PC-9 (cell line): ENCODE measurements at regions not wholly inside any gene's neighbourhood (a gene's known extent, or its start where the extent isn't known, plus 50 kb on each side); places are given as distances from the start of the nearest gene placed in this dataset.
"Not testable (repeated sequence)": the region's sequence is repeated elsewhere in the genome, so short reads cannot be mapped to it uniquely, and the experiment has no call there.

Experiments used
- BruUV-seq: library from RNA; stranded (reverse); fragments of 400-500 nt; replicated peaks from 2 replicates; lab custom pipeline; 2021; lab: Mats Ljungman, UMichigan
- CTCF ChIA-PET: fragments of 300-600 bp; sonication (Branson Sonifier 250); formaldehyde crosslinking; loops from one replicate; lab custom pipeline; 2022; ENCODE audit warnings: antibody characterized with exemption; lab: Charles Lee
- POLR2A ChIA-PET: fragments of 300-600 bp; sonication (Branson Sonifier 250); formaldehyde crosslinking; loops from one replicate; lab custom pipeline; 2022; ENCODE audit warnings: antibody characterized with exemption; ENCODE audit not compliant: unreplicated experiment; lab: Charles Lee
- DNase-seq, 2 experiments: peaks; one replicate each; pipeline versions ENCODE4 v3.0.0 to v3.0.0-alpha.2; 2015 to 2022; ENCODE audit warnings: mixed read lengths in 1 of 2
- H2AFZ ChIP-seq: fragments of 200-600 bp; sonication (generic); 2 replicates; pipeline ENCODE4 v1.8.1; 2017; ENCODE audit warnings: antibody characterized with exemption
- H3F3A ChIP-seq: fragments of 200-600 bp; sonication (generic); 2 replicates; pipeline ENCODE4 v1.8.1; 2017; ENCODE audit warnings: antibody characterized with exemption, mild to moderate bottlenecking, low read depth; ENCODE audit not compliant: insufficient read depth
- H3K27ac ChIP-seq: fragments of 200-600 bp; sonication (generic); 2 replicates; pipeline ENCODE4 v1.6.1; 2016; ENCODE audit warnings: mixed run types
- H3K27me3 ChIP-seq: fragments of 200-600 bp; sonication (generic); 2 replicates; pipeline ENCODE4 v1.6.1; 2016; ENCODE audit warnings: low read depth, mixed run types; ENCODE audit not compliant: insufficient read depth
- H3K36me3 ChIP-seq: fragments of 200-600 bp; sonication (generic); 2 replicates; pipeline ENCODE4 v1.6.1; 2016; ENCODE audit warnings: low read depth, mixed run types
- H3K4me1 ChIP-seq: fragments of 200-600 bp; sonication (generic); replicated peaks from 2 replicates; pipeline ENCODE4 v1.6.1; 2016; ENCODE audit warnings: mixed run types; ENCODE audit not compliant: insufficient read depth
- H3K4me2 ChIP-seq: fragments of 200-600 bp; sonication (generic); 2 replicates; pipeline ENCODE4 v1.6.1; 2017; ENCODE audit warnings: mixed run types
- H3K4me3 ChIP-seq: fragments of 200-600 bp; sonication (generic); 2 replicates; pipeline ENCODE4 v1.6.1; 2016; ENCODE audit warnings: mixed run types
- H3K79me2 ChIP-seq: fragments of 200-600 bp; sonication (generic); 2 replicates; pipeline ENCODE4 v1.6.1; 2017; ENCODE audit warnings: low read depth, mixed run types
- H3K9me2 ChIP-seq: fragments of 200-600 bp; sonication (generic); 2 replicates; pipeline ENCODE4 v1.8.1; 2017; ENCODE audit warnings: mild to moderate bottlenecking; ENCODE audit not compliant: insufficient read depth
- H3K9me3 ChIP-seq: fragments of 200-600 bp; sonication (generic); 2 replicates; pipeline ENCODE4 v1.8.1; 2016; ENCODE audit warnings: low read depth; ENCODE audit not compliant: insufficient read depth
- H4K20me1 ChIP-seq: fragments of 200-600 bp; sonication (generic); 2 replicates; pipeline ENCODE4 v1.8.1; 2017; ENCODE audit not compliant: insufficient read depth
- CTCF ChIP-seq: fragments of 200-600 bp; sonication (generic); conservative IDR thresholded peaks from 2 replicates; pipeline ENCODE4 v1.6.1; 2017; ENCODE audit warnings: mixed run types, antibody characterized with exemption, mild to moderate bottlenecking, moderate library complexity
- EZH2 ChIP-seq: fragments of 200-600 bp; sonication (generic); IDR thresholded peaks from 2 replicates; pipeline ENCODE4 v1.8.0; 2017; ENCODE audit warnings: antibody characterized with exemption, low read depth
- intact Hi-C: fragments of 100-400 bp; cut with micrococcal nuclease; formaldehyde crosslinking; loops from one replicate; pipeline ENCODE4 v1.10.0; 2022; ENCODE audit not compliant: unreplicated experiment

- no peaks in the 10 kb centered on the region for H3F3A ChIP-seq
- intact Hi-C loops = no loop called here
- H3K27me3 ChIP-seq = peaks cover 63% of the 10 kb centered on the region
- no TSS peak for BruUV-seq
- TF ChIP-seq EZH2 = no peak
- no peak for TF ChIP-seq CTCF
- H3K79me2 ChIP-seq = no peaks in the 10 kb centered on the region
- no peak overlapping the region for H3K4me2 ChIP-seq
- no peaks in the 10 kb centered on the region for H3K4me1 ChIP-seq
- no peaks in the 10 kb centered on the region for H4K20me1 ChIP-seq
- no peaks in the 10 kb centered on the region for H3K36me3 ChIP-seq
- no peak overlapping the region for H2AFZ ChIP-seq
- H3K27ac ChIP-seq = no peak overlapping the region
- no peak overlapping the region for H3K4me3 ChIP-seq
- H3K9me2 ChIP-seq = no peaks in the 10 kb centered on the region
- DNase-seq = no peak
- POLR2A ChIA-PET = no interaction called here
- no peaks in the 10 kb centered on the region for H3K9me3 ChIP-seq
- CTCF ChIA-PET = no interaction called here
These were observed 56.4 kb upstream of the N4BP3 start for GRCh38 chr5:178056935-178057334.

DNA sequence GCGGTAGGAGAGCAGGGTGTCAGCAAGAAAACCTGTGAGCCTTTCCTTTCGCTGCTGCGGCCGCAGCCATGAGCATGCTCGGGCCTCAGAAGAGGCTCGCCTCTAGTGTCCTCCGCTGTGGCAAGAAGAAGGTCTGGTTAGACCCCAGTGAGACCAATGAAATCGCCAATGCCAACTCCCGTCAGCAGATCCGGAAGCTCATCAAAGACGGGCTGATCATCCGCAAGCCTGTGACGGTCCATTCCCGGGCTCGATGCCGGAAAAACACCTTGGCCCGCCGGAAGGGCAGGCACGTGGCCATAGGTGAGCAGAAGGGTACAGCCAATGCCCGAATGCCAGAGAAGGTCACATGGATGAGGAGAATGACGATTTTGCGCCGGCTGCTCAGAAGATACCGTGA, 57.8 kb upstream of the N4BP3 start:
- H3F3A ChIP-seq, intact Hi-C loops, CTCF ChIA-PET, DNase-seq, H3K4me1 ChIP-seq, H2AFZ ChIP-seq, H3K36me3 ChIP-seq, H3K9me2 ChIP-seq, POLR2A ChIA-PET, H4K20me1 ChIP-seq, H3K79me2 ChIP-seq, H3K4me3 ChIP-seq, H3K4me2 ChIP-seq, H3K9me3 ChIP-seq, H3K27ac ChIP-seq, BruUV-seq: not testable (repeated sequence)
- peaks cover 54% of the 10 kb centered on the region for H3K27me3 ChIP-seq

DNA sequence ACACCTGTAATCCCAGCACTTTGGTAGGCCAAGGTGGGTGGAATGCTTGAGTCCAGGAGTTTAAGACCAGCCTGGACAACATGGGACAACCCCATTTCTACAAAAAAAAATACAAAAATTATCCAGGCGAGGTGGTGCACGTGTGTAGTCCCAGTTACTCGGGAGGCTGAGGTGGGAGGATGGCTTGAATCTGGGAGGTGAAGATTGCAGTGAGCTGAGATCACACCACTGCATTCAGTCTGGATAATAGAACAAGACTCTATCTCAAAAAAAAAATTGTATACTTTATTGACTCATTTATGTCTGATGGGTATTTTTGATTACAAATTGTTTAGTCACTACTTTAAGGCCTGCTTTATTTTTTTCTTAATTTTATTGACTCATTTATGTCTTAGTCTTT, 56.0 kb upstream of the PROP1 start:
- intact Hi-C loops, CTCF ChIA-PET, POLR2A ChIA-PET: not testable (repeated sequence)

DNA sequence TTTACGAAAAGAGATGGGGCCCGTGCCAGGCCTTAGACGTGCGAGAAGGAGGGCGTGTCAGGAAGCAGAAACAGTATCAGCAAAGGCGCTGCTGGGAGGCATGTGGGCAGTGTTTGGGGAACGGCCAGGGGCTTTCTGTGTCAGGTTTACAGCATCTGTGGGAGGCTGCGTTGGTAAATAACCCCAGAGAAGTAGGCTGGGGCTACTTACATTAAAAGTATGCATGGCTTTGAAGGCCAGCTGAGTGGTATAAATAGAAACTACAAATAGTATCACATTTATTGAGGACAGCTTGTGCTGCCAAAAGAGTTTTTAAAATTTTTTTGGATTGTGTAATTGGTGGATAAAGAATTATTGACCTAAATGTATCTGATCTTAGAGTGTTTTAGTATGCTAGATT, 54.8 kb upstream of the PROP1 start:
- H3K4me2 ChIP-seq, H2AFZ ChIP-seq, H3K9me2 ChIP-seq, intact Hi-C loops, H3F3A ChIP-seq, CTCF ChIA-PET, DNase-seq, BruUV-seq, H3K9me3 ChIP-seq, H3K79me2 ChIP-seq, H3K4me1 ChIP-seq, POLR2A ChIA-PET, H4K20me1 ChIP-seq, H3K27ac ChIP-seq, H3K36me3 ChIP-seq, H3K4me3 ChIP-seq: not testable (repeated sequence)
- peaks cover 13% of the 10 kb centered on the region for H3K27me3 ChIP-seq

More for the DNA sequence above, 56.0 kb upstream of the PROP1 start:
- BruUV-seq, H3K79me2 ChIP-seq, H4K20me1 ChIP-seq, H3K36me3 ChIP-seq, H3K9me3 ChIP-seq, H3K4me3 ChIP-seq, DNase-seq, H3K4me2 ChIP-seq, H3K27ac ChIP-seq, H2AFZ ChIP-seq, H3K9me2 ChIP-seq, H3K4me1 ChIP-seq, H3F3A ChIP-seq: not testable (repeated sequence)
- peaks cover 20% of the 10 kb centered on the region for H3K27me3 ChIP-seq

- H3K27ac ChIP-seq, CTCF ChIA-PET, H3F3A ChIP-seq, H3K9me2 ChIP-seq, H2AFZ ChIP-seq, H3K36me3 ChIP-seq, H3K4me3 ChIP-seq, H4K20me1 ChIP-seq, BruUV-seq, H3K27me3 ChIP-seq, POLR2A ChIA-PET, H3K4me1 ChIP-seq, H3K9me3 ChIP-seq, H3K4me2 ChIP-seq, H3K79me2 ChIP-seq, intact Hi-C loops, DNase-seq: not testable (repeated sequence)
These were observed 51.9 kb upstream of the PROP1 start for GRCh38 chr5:178047943-178048342.

DNA sequence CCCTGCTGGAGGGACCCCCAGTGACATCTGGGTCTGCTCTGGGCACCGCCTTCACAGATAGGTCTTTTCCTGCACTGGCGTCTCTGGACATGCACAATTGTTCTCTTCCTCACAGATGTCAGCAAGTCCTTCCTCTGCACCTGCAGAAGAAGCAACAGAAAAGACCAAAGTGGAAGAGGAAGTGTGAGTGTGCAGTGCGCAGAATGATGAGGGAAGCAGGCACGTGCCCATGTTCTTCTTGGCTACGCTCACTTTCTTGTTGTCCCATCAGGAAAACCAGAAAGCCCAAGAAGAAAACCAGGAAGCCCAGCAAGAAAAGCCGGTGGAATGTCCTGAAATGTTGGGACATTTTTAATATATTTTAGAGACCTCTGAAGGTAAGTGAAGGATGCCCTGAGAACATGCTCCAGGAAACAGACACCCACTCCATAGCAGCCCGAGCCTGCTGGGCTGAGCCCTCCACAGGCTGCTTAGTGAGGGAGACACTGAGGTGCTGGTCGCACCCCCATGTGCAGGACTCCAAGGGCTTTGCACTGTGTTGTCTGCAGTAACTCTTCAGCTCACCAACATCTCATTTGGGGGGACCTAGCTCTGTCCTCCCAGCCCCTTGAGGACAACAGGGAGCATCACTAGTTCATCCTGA, 50.8 kb upstream of the PROP1 start:
- POLR2A ChIA-PET, H3K9me2 ChIP-seq, H3K4me2 ChIP-seq, H3K27ac ChIP-seq, BruUV-seq, H3K4me3 ChIP-seq, H2AFZ ChIP-seq, H3F3A ChIP-seq, H3K27me3 ChIP-seq, CTCF ChIA-PET, H3K36me3 ChIP-seq, intact Hi-C loops, DNase-seq, H3K79me2 ChIP-seq, H4K20me1 ChIP-seq, H3K9me3 ChIP-seq, H3K4me1 ChIP-seq: not testable (repeated sequence)

DNA sequence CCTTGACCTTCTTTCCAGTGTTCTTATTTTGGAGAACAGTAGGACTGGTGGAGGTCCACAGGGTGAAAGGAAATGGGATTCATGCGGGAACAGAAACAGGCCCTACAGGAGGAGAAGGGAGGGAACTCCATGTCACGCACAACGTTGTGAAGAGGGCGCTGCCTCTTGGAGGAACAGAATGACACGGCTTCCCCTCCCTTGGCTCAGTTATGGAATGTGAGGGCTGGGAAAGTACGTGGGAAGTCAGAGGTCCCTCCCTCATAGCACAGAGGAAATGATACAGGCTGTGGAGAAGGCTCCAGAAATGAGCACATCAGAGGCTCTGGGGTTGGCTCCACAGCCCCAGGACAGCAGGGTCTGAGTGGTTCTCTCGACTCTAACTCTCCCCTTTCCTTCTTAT, 49.9 kb upstream of the PROP1 start:
- H3K4me1 ChIP-seq, H3K9me2 ChIP-seq, H3K9me3 ChIP-seq, H3F3A ChIP-seq, H3K27ac ChIP-seq, H3K79me2 ChIP-seq, DNase-seq, CTCF ChIA-PET, BruUV-seq, POLR2A ChIA-PET, H4K20me1 ChIP-seq, H3K36me3 ChIP-seq, H3K4me2 ChIP-seq, H2AFZ ChIP-seq, H3K4me3 ChIP-seq, intact Hi-C loops: not testable (repeated sequence)
- peaks cover 12% of the 10 kb centered on the region for H3K27me3 ChIP-seq
